Peyer's patch (tissue), 4 donors: ENCODE measurements at regions not wholly inside any gene's neighbourhood (a gene's known extent, or its start where the extent isn't known, plus 50 kb on each side); places are given as distances from the start of the nearest gene placed in this dataset.

Experiments used
- DNase-seq, 3 donors: peaks; one replicate each; pipeline ENCODE4 v3.0.0-alpha.2; 2017 to 2019
- H3K27ac ChIP-seq, 4 donors: fragments of 200-600 bp; sonication (generic); one replicate each; pipeline ENCODE4 v1.5.1; 2016 to 2019
- H3K27me3 ChIP-seq, 2 donors: fragments of 200-600 bp; sonication (generic); one replicate each; pipeline ENCODE4 v1.5.1; 2019
- H3K36me3 ChIP-seq, 3 donors: fragments of 200-600 bp; sonication (generic); one replicate each; pipeline ENCODE4 v1.5.1; 2016 to 2019
- H3K4me1 ChIP-seq, 4 donors: fragments of 200-600 bp; sonication (generic); one replicate each; pipeline ENCODE4 v1.5.1; 2016 to 2019
- H3K4me3 ChIP-seq, 4 donors: fragments of 200-600 bp; sonication (generic); 1 replicate in 3 of 4; 2 replicates in 1 of 4; pipeline ENCODE4 v1.5.1; 2016 to 2019; ENCODE audit warnings: mild to moderate bottlenecking in 1 of 4
- H3K9me3 ChIP-seq, 4 donors: fragments of 200-600 bp; sonication (generic); one replicate each; pipeline ENCODE4 v1.5.1; 2016 to 2019; ENCODE audit warnings: mild to moderate bottlenecking in 1 of 4
- POLR2A ChIP-seq, 2 donors: fragments of 450-650 bp; IDR thresholded peaks; one replicate each; pipeline ENCODE4 v1.5.1; 2017; ENCODE audit warnings: antibody characterized with exemption in 2 of 2, mild to moderate bottlenecking in 2 of 2, moderate library complexity in 2 of 2
- TF ChIP-seq, protein P1 (sequence below), 6 experiments: fragments of 450-650 bp in 4 of 6; fragments of 200-600 bp in 2 of 6; sonication (generic) in 1 of 6; IDR thresholded peaks; one replicate each; pipeline ENCODE4 v1.5.1; 2017 to 2019; ENCODE audit warnings: antibody characterized with exemption in 6 of 6, mild to moderate bottlenecking in 3 of 6, moderate library complexity in 1 of 6

DNA sequence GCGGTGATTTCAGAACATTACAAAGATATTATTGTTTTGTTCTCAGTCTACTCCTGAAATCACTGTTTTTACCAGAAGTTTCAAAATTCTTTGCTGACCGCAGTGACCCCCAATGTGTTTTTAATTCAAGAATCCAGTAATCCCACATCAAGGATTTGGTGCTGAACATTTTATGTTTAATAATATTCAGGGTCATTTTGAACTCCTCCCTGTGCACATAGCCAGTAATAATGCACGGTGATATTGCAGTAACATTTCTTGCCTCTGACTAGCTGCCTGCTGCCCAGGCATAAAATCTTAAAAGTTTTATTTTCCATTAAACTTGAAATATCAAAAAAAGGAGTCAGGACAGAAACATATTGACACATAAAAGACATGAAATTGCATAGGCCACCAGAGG is 443.4 kb upstream of the NCAM2 start:
- H3K36me3 ChIP-seq = no peaks in the 10 kb centered on the region
- H3K4me1 ChIP-seq = no peaks in the 10 kb centered on the region
- H3K4me3 ChIP-seq = no peak overlapping the region
- no peaks in the 10 kb centered on the region for H3K27me3 ChIP-seq
- no peaks in the 10 kb centered on the region for H3K9me3 ChIP-seq
- no peak overlapping the region for H3K27ac ChIP-seq
- no peak for DNase-seq
- no peak for TF ChIP-seq POLR2A (IDR thresholded peaks at IDR 0.05)
- TF ChIP-seq, protein P1, sequence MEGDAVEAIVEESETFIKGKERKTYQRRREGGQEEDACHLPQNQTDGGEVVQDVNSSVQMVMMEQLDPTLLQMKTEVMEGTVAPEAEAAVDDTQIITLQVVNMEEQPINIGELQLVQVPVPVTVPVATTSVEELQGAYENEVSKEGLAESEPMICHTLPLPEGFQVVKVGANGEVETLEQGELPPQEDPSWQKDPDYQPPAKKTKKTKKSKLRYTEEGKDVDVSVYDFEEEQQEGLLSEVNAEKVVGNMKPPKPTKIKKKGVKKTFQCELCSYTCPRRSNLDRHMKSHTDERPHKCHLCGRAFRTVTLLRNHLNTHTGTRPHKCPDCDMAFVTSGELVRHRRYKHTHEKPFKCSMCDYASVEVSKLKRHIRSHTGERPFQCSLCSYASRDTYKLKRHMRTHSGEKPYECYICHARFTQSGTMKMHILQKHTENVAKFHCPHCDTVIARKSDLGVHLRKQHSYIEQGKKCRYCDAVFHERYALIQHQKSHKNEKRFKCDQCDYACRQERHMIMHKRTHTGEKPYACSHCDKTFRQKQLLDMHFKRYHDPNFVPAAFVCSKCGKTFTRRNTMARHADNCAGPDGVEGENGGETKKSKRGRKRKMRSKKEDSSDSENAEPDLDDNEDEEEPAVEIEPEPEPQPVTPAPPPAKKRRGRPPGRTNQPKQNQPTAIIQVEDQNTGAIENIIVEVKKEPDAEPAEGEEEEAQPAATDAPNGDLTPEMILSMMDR (IDR thresholded peaks at IDR 0.05) = no peak

DNA sequence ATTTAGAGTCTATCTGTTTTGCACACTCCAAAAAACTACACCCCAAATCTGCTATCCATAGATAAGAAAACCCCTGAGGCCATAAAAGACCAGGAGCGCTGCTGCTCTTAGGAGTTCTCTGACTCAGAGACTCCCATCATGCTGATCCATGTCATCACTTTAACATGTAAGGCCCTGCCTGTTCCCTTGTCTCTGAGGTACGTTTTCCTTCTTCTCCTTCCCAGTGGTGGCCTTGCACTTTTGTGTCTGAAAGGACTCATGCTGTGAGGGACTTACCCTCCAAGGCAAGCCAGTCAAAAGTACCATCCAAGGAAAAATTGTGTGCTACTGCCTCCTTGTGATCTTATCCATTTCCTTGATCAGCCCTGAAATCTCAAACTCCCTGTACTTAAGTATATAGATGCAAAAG is 427.4 kb upstream of the NCAM2 start:
- no peaks in the 10 kb centered on the region for H3K36me3 ChIP-seq
- H3K27me3 ChIP-seq = no peaks in the 10 kb centered on the region
- TF ChIP-seq, protein P1 (IDR thresholded peaks at IDR 0.05) = no peak
- no peak for TF ChIP-seq POLR2A (IDR thresholded peaks at IDR 0.05)
- DNase-seq = no peak
- H3K9me3 ChIP-seq = no peaks in the 10 kb centered on the region
- no peaks in the 10 kb centered on the region for H3K4me1 ChIP-seq
- H3K27ac ChIP-seq = no peak overlapping the region
- H3K4me3 ChIP-seq = no peak overlapping the region

DNA sequence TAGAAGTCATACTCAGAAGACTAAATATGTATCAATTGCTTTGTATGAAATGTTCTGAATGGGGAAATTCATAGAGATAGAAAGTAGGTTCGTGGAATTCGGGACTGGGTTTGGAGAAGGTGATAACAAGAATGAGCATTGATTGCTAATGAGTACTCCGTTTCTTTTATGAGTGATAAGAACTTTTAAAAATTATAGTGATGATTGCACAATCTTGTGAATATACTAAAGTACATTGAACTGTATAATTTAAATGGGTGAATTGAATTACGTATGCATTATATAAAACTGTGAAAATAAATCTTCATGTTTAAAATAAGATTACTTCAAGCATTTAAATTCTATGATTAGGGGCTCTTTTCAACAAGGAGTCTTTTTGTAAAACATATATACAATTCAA is 425.6 kb upstream of the NCAM2 start:
- Histone ChIP-seq H3K9me3 (no peaks in the 10 kb centered on the region), H3K4me1 (no peaks in the 10 kb centered on the region), H3K36me3 (no peaks in the 10 kb centered on the region), H3K27ac (no peak overlapping the region), H3K4me3 (no peak overlapping the region), H3K27me3 (no peaks in the 10 kb centered on the region)
- no peak for TF ChIP-seq POLR2A (IDR thresholded peaks at IDR 0.05)
- TF ChIP-seq, protein P1 (IDR thresholded peaks at IDR 0.05) = no peak
- DNase-seq = no peak

DNA sequence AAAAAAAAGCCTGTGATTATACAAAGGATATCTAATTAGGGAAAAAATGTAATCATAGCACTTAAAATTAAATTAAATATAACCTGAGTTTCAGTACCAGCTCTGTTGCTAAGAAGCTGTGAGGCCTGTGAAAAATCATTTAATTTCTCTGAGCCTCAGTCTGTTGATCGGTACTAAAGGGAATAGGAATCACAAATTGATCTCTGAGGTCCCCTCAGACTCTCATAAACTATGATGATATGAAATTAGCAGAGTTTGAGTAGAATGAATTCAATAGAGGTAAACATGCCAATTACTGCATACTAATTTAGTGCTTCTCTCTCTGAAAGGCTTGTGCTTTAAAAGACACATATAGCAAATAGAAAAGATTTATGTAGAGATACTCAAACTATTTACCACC is 416.8 kb upstream of the NCAM2 start:
- Histone ChIP-seq H3K27ac (no peak overlapping the region), H3K9me3 (no peaks in the 10 kb centered on the region), H3K4me1 (no peaks in the 10 kb centered on the region), H3K36me3 (no peaks in the 10 kb centered on the region), H3K4me3 (no peak overlapping the region), H3K27me3 (no peaks in the 10 kb centered on the region)
- TF ChIP-seq, protein P1 (IDR thresholded peaks at IDR 0.05) = no peak
- TF ChIP-seq POLR2A (IDR thresholded peaks at IDR 0.05) = no peak
- no peak for DNase-seq

DNA sequence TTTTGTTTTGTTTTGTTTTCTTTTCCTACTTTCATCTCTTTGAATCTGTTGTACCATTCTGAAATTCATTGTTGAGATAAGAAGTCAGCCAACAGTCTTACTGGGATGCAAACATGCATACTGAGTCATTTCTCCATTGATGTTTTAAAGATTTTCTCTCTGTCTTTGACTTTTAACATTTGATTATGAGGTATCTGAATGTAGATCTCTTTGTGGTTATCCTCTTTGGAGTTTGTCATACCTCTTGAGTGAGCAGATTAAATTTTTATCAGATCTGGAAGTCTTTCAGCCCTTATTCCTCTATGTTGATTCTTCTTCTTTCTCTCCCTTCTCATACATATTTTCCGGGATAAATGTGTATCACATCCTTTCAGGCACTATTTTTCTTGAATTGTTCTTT is 406.9 kb upstream of the NCAM2 start:
- no peaks in the 10 kb centered on the region for H3K4me1 ChIP-seq
- H3K27ac ChIP-seq = no peak overlapping the region
- no peak for DNase-seq

More for the DNA sequence above, 406.9 kb upstream of the NCAM2 start:
- H3K27me3 ChIP-seq = no peaks in the 10 kb centered on the region
- no peak overlapping the region for H3K4me3 ChIP-seq
- no peaks in the 10 kb centered on the region for H3K36me3 ChIP-seq
- TF ChIP-seq POLR2A (IDR thresholded peaks at IDR 0.05) = no peak
- TF ChIP-seq, protein P1 (IDR thresholded peaks at IDR 0.05) = no peak
- no peaks in the 10 kb centered on the region for H3K9me3 ChIP-seq
